Left renal pelvis (tissue), 4 donors: ENCODE measurements at regions not wholly inside any gene's neighbourhood (a gene's known extent, or its start where the extent isn't known, plus 50 kb on each side); places are given as distances from the start of the nearest gene placed in this dataset.
"Not testable (repeated sequence)": the region's sequence is repeated elsewhere in the genome, so short reads cannot be mapped to it uniquely, and the experiment has no call there.

ENCODE experiments used
- DNase-seq, 4 donors: peaks; one replicate each; pipeline ENCODE4 v3.0.0-alpha.2; 2013; ENCODE audit warnings: low read depth in 4 of 4, low spot score in 3 of 4

GRCh38 chr5:83001796-83002381, 75.3 kb downstream of the TMEM167A start:
- no peak for DNase-seq

GRCh38 chr5:83000922-83001321, 76.3 kb downstream of the TMEM167A start:
- DNase-seq = no peak

GRCh38 chr5:83000428-83000827, 76.8 kb downstream of the TMEM167A start:
- DNase-seq = no peak

- no peak for DNase-seq
Measured at GRCh38 chr5:82993416-82993815, 83.8 kb downstream of the TMEM167A start.

GRCh38 chr5:82992646-82993045, 84.5 kb downstream of the TMEM167A start:
- no peak for DNase-seq

- no peak for DNase-seq
Measured at GRCh38 chr5:82991678-82992323, 85.4 kb downstream of the TMEM167A start.

GRCh38 chr5:82991059-82991458, 86.1 kb downstream of the TMEM167A start:
- DNase-seq = no peak

- no peak for DNase-seq
Measured at GRCh38 chr5:82987188-82987587, 90.0 kb downstream of the TMEM167A start.

GRCh38 chr5:82986404-82986803, 90.8 kb downstream of the TMEM167A start:
- DNase-seq = no peak

- no peak for DNase-seq
Measured at GRCh38 chr5:82985763-82986162, 91.4 kb downstream of the TMEM167A start.

- peak in 1 of 4 donors; percentile 12 for DNase-seq
Measured at GRCh38 chr5:82984786-82985735, 92.1 kb downstream of the TMEM167A start.

- DNase-seq = no peak
Measured at GRCh38 chr5:82982846-82983245, 94.3 kb downstream of the TMEM167A start.

- DNase-seq = not testable (repeated sequence)
Measured at GRCh38 chr5:82976887-82977286, 100.3 kb downstream of the TMEM167A start.

- no peak for DNase-seq
Measured at GRCh38 chr5:82975812-82976211, 101.4 kb downstream of the TMEM167A start.

GRCh38 chr5:82975396-82975795, 101.8 kb downstream of the TMEM167A start:
- no peak for DNase-seq

GRCh38 chr5:82974346-82974745, 102.8 kb downstream of the TMEM167A start:
- DNase-seq = not testable (repeated sequence)

GRCh38 chr5:82971901-82972300, 105.3 kb downstream of the TMEM167A start:
- DNase-seq = no peak

GRCh38 chr5:82971034-82971806, 106.0 kb downstream of the TMEM167A start:
- DNase-seq = not testable (repeated sequence)

- DNase-seq = not testable (repeated sequence)
Measured at GRCh38 chr5:82969221-82969976, 107.8 kb downstream of the TMEM167A start.

- no peak for DNase-seq
Measured at GRCh38 chr5:82967072-82967471, 110.1 kb downstream of the TMEM167A start.
